ENCODE measurements at regions not wholly inside any gene's neighbourhood (a gene's known extent, or its start where the extent isn't known, plus 50 kb on each side); places are given as distances from the start of the nearest gene placed in this dataset.
"Not testable (repeated sequence)": the region's sequence is repeated elsewhere in the genome, so short reads cannot be mapped to it uniquely, and the experiment has no call there.

- DNase-seq (ENCODE audit: extremely low read depth, low read depth): no peak
Observed at GRCh38 chrX:50967736-50968135, 57.2 kb downstream of the BMP15 start.

DNA sequence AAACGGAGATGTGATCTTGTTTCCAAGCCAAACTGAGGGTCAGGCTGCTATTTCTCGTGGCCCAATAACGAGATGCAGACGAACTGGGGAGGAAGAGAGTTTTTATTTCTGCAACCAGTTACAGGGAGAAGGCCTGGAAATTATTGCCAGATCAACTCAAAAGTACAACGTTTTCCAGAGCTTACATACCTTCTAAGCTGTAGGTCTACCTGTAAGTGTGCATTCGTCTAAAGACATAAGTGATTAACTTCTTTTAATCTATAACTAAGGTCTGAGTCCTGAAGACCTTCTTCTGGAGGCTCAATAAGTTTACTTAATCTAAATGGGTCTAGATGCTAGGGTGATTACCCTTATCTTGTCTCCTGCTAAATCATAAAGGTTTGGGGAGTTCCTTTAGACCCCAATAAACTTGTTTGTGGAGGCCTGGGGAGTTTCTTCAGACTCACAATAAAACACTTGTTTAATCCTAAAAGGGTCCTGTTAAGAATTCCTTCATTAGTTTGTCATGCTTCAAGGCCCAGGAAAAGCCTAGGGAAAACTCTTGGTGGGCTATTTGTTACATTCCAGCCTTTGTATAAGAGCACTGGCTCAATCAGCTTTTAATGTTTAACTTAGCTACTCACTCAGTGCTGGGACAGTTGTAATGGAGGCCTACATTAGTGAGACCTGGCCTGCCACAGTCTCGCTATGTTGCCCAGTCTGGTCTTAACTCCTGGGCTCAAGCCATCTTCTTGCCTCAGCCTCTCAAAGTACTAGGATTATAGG lies 58.5 kb downstream of the BMP15 start:
- not testable (repeated sequence) for DNase-seq (ENCODE audit: extremely low read depth, low read depth)

DNA sequence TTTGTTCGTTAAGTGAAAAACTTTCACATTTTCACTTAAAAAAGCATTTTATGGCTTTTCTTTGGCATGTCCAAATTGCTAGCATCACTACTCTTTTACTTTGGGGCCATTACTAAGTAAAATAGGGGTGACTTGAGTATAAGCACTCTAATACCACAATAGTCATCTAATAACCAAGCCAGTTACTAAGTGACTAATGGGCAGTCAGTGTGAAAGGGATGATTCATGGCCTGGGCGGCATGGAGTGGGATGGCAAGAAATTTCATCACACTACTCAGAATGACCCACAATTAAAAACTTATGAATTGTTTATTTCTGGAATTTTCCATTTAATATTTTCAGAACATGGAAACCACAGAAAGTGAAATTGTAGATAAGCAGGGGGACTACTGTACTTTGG lies 60.9 kb downstream of the BMP15 start:
- peak; percentile 1 for DNase-seq (ENCODE audit: extremely low read depth, low read depth)

- DNase-seq (ENCODE audit: extremely low read depth, low read depth): no peak
Observed at GRCh38 chrX:50973199-50973598, 62.7 kb downstream of the BMP15 start.

GRCh38 chrX:50978920-50979682 lies 68.6 kb downstream of the BMP15 start:
- no peak for DNase-seq (ENCODE audit: extremely low read depth, low read depth)

- DNase-seq (ENCODE audit: extremely low read depth, low read depth): no peak
Observed at GRCh38 chrX:50980251-50980650, 69.7 kb downstream of the BMP15 start.

DNA sequence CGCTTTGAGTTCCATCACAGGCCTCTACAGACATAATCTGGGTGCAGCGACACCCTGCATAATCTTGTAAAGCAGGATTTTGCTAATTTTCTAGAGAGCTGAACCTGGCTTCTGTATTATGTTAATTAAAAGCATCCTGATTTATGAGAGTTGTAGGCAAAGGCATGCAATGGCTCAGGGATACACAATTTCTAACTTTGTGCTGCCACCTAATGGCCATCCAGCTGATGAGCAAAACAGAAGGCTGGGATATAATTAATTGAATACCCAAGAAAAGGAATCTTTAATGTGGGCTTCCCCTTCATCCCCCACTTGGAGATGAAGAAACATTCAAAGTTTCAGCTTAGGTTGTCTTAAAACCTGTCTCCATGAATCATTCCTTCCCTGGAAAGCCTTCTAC lies 78.1 kb downstream of the BMP15 start:
- peak; percentile 26 for DNase-seq (ENCODE audit: extremely low read depth, low read depth)

- DNase-seq (ENCODE audit: extremely low read depth, low read depth): no peak
Observed at GRCh38 chrX:50996930-50997329, 86.4 kb downstream of the BMP15 start.

GRCh38 chrX:51000384-51000783 lies 89.8 kb downstream of the BMP15 start:
- DNase-seq (ENCODE audit: extremely low read depth, low read depth): not testable (repeated sequence)

GRCh38 chrX:51001733-51002632 lies 91.4 kb downstream of the BMP15 start:
- DNase-seq (ENCODE audit: extremely low read depth, low read depth): not testable (repeated sequence)

GRCh38 chrX:51006064-51006463 lies 95.5 kb downstream of the BMP15 start:
- no peak for DNase-seq (ENCODE audit: extremely low read depth, low read depth)

GRCh38 chrX:51024106-51024696 lies 113.7 kb downstream of the BMP15 start:
- DNase-seq (ENCODE audit: extremely low read depth, low read depth): no peak

DNA sequence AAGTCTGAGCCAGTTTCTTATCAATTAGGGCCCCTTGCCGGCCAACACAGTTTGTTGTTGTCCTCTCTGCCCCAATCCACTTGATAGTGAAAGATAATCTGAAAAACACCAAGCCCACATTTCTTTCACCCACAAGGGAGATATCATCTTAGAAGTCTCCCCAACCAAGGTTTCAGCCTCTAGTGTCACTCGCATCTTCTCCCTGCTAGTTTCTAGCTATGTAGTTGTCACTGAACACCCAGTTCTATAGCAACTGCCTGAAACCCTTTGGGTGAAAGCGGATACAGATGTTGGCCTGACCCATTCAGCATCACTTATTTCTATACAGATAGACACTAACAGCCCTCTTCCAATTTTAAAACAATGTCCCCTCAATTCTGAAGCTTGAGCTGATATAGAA lies 116.3 kb downstream of the BMP15 start:
- DNase-seq (ENCODE audit: extremely low read depth, low read depth): no peak

GRCh38 chrX:51035746-51036145 lies 125.2 kb downstream of the BMP15 start:
- DNase-seq (ENCODE audit: extremely low read depth, low read depth): no peak

GRCh38 chrX:51047950-51048349 lies 137.4 kb downstream of the BMP15 start:
- DNase-seq (ENCODE audit: extremely low read depth, low read depth): no peak

- no peak for DNase-seq (ENCODE audit: extremely low read depth, low read depth)
Observed at GRCh38 chrX:51053741-51054140, 143.2 kb downstream of the BMP15 start.

DNA sequence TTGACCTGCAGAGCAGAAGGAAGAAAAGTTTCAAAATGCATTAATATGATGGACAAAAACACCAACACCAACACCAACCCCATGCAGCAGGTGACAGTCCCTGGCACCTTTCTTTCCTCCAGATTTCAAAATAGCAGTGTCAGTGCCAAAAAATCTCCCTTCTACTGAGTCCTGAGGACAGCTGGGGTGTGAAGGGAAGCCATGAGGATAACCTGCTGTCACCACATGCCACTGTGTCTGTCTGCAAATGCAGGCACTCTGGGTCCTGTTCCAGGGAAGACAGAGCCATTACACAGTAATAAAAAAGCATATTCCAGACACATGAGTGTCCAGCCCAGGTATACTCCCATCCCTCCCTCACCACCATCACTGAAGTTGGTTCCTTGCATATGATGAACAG lies 187.5 kb downstream of the BMP15 start:
- no peak for DNase-seq (ENCODE audit: extremely low read depth, low read depth)

DNA sequence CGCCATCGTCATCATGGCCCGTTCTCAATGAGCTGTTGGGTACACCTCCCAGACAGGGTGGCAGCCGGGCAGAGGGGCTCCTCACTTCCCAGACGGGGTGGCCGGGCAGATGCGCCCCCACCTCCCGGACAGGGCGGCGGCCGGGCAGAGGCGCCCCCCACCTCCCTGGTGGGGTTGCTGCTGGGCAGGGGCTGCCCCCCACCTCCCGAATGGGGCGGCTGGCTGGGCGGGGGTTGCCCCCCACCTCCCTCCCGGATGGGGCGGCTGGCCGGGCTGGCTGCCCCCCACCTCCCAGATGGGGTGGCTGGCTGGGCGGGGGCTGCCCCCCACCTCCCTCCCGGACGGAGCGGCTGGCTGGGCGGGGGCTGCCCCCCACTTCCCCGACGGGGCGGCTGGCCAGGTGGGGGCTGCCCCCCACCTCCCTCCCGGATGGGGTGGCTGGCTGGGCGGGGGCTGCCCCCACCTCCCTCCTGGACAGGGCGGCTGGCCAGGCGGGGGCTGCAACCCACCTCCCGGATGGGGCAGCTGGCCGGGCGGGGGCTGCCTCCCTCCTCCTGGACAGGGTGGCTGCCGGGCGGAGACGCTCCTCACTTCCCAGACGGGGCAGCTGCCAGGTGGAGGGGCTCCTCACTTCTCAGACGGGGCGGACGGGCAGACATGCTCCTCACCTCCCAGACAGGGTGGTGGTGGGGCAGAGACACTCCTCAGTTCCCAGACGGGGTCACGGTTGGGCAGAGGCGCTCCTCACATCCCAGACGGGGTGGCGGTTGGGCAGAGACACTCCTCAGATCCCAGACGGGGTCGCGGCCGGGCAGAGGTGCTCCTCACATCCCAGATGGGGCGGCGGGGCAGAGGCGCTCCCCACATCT lies 208.8 kb downstream of the BMP15 start:
- DNase-seq (ENCODE audit: extremely low read depth, low read depth): not testable (repeated sequence)

GRCh38 chrX:51125743-51126142 lies 206.9 kb upstream of the NUDT10 start:
- not testable (repeated sequence) for DNase-seq (ENCODE audit: extremely low read depth, low read depth)
